ENCODE measurements at regions not wholly inside any gene's neighbourhood (a gene's known extent, or its start where the extent isn't known, plus 50 kb on each side); places are given as distances from the start of the nearest gene placed in this dataset.
"Not testable (repeated sequence)": the region's sequence is repeated elsewhere in the genome, so short reads cannot be mapped to it uniquely, and the experiment has no call there.

GRCh38 chr4:165799384-165799815, 73.6 kb upstream of the TLL1 start:
- no peak overlapping the region for H3K27ac ChIP-seq
- H3K4me3 ChIP-seq = no peak overlapping the region

GRCh38 chr4:165802452-165802851, 70.6 kb upstream of the TLL1 start:
- H3K4me3 ChIP-seq = no peak overlapping the region
- H3K27ac ChIP-seq = no peak overlapping the region

GRCh38 chr4:165803005-165803404, 70.0 kb upstream of the TLL1 start:
- no peak overlapping the region for H3K4me3 ChIP-seq
- H3K27ac ChIP-seq = no peak overlapping the region

GRCh38 chr4:165805406-165805805, 67.6 kb upstream of the TLL1 start:
- no peak overlapping the region for H3K4me3 ChIP-seq
- H3K27ac ChIP-seq = no peak overlapping the region

- Histone ChIP-seq H3K27ac (no peak overlapping the region), H3K4me3 (no peak overlapping the region)
Measured at GRCh38 chr4:165806613-165807012, 66.4 kb upstream of the TLL1 start.

GRCh38 chr4:165810726-165811125, 62.3 kb upstream of the TLL1 start:
- Histone ChIP-seq H3K27ac (no peak overlapping the region), H3K4me3 (no peak overlapping the region)

GRCh38 chr4:165813606-165814005, 59.4 kb upstream of the TLL1 start:
- H3K4me3 ChIP-seq = no peak overlapping the region
- no peak overlapping the region for H3K27ac ChIP-seq

GRCh38 chr4:165814256-165815020, 58.6 kb upstream of the TLL1 start:
- H3K4me3 ChIP-seq = no peak overlapping the region
- no peak overlapping the region for H3K27ac ChIP-seq

- H3K27ac ChIP-seq, H3K4me3 ChIP-seq: not testable (repeated sequence)
Measured at GRCh38 chr4:165819126-165819525, 53.9 kb upstream of the TLL1 start.
